ENCODE measurements at regions not wholly inside any gene's neighbourhood (a gene's known extent, or its start where the extent isn't known, plus 50 kb on each side); places are given as distances from the start of the nearest gene placed in this dataset.

DNA sequence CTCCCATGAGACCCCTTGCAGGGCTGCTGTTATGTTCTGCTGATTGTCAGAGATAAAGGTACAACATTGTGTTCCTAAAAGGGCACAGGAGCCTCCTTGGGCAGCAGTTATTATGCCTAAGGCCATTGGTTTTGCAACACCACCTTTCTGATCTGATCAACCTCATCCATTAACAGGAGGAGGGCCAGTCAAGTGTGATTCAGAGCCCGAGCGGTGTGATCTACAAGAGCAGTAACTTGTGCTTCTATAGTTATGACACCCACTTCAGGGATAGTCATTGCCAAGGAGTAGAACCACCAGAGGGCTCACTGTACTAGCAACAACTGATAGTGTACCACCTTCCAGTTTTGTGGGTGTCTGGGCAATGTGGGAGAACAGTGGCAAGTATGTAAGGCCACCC is 1457.9 kb upstream of the CADM2 start:
- no peak overlapping the region for H3K4me3 ChIP-seq (ENCODE audit: low read depth, low read length, poor library complexity, severe bottlenecking)
- no peaks in the 10 kb centered on the region for H3F3A ChIP-seq (ENCODE audit: insufficient read depth, low read length)
- no peak overlapping the region for H3K9ac ChIP-seq (ENCODE audit: low read length)
- H4K20me1 ChIP-seq (ENCODE audit: insufficient read depth, low read length), result no peaks in the 10 kb centered on the region
- H3K79me2 ChIP-seq (ENCODE audit: insufficient read depth, low read length), result no peaks in the 10 kb centered on the region
- TF ChIP-seq CTCF (IDR thresholded peaks at IDR 0.05; ENCODE audit: low read length) (no peak), EZH2 (IDR thresholded peaks at IDR 0.05; ENCODE audit: borderline replicate concordance, low read length) (no peak)
- peaks cover 5% of the 10 kb centered on the region; the same call in 1 of the 2 replicates for H3K9me3 ChIP-seq (ENCODE audit: low read length)
- no peak overlapping the region for H3K27ac ChIP-seq (ENCODE audit: low read depth, low read length, poor library complexity, severe bottlenecking)
- no peaks in the 10 kb centered on the region for H3K36me3 ChIP-seq (ENCODE audit: insufficient read depth, low read length)
- H3K4me2 ChIP-seq (ENCODE audit: low read length), result no peak overlapping the region
- no peaks in the 10 kb centered on the region for H3K27me3 ChIP-seq (ENCODE audit: insufficient read depth, low read length)
- H3K9me2 ChIP-seq (ENCODE audit: low read depth, low read length), result no peaks in the 10 kb centered on the region
- H3K4me1 ChIP-seq (ENCODE audit: insufficient read depth, low read length, severe bottlenecking), result no peaks in the 10 kb centered on the region
- no peak overlapping the region for H2AFZ ChIP-seq (ENCODE audit: low read length)

DNA sequence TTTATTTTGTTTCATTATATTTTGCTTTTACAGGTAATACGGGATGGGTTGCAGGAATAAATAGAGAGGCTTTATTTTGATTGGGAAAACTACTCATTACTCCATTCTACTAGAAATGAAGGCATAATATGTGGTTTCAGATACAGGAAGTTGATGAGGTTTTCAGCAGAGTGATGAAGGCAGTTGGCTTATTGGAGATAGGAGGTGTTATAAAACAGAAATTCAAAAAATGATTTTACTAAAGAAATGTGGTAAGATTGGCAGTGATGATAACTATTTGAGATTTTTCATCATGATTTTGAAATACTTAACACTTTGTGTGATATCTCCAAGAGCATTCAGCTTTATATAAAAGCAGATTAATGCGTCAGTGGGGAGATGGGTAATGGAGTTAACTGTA is 1445.7 kb upstream of the CADM2 start:
- Histone ChIP-seq H3K9me3 (ENCODE audit: low read length) (no peaks in the 10 kb centered on the region), H4K20me1 (ENCODE audit: insufficient read depth, low read length) (no peaks in the 10 kb centered on the region), H3F3A (ENCODE audit: insufficient read depth, low read length) (no peaks in the 10 kb centered on the region), H3K27me3 (ENCODE audit: insufficient read depth, low read length) (no peaks in the 10 kb centered on the region), H3K4me3 (ENCODE audit: low read depth, low read length, poor library complexity, severe bottlenecking) (no peak overlapping the region), H3K27ac (ENCODE audit: low read depth, low read length, poor library complexity, severe bottlenecking) (no peak overlapping the region), H3K79me2 (ENCODE audit: insufficient read depth, low read length) (no peaks in the 10 kb centered on the region), H3K36me3 (ENCODE audit: insufficient read depth, low read length) (no peaks in the 10 kb centered on the region), H3K4me2 (ENCODE audit: low read length) (no peak overlapping the region), H3K4me1 (ENCODE audit: insufficient read depth, low read length, severe bottlenecking) (peaks cover 4% of the 10 kb centered on the region), H3K9me2 (ENCODE audit: low read depth, low read length) (no peaks in the 10 kb centered on the region), H2AFZ (ENCODE audit: low read length) (peak overlapping the region; percentile 32; the same call in 1 of the 2 replicates), H3K9ac (ENCODE audit: low read length) (no peak overlapping the region)
- no peak for TF ChIP-seq CTCF (IDR thresholded peaks at IDR 0.05; ENCODE audit: low read length)
- TF ChIP-seq EZH2 (IDR thresholded peaks at IDR 0.05; ENCODE audit: borderline replicate concordance, low read length), result no peak

DNA sequence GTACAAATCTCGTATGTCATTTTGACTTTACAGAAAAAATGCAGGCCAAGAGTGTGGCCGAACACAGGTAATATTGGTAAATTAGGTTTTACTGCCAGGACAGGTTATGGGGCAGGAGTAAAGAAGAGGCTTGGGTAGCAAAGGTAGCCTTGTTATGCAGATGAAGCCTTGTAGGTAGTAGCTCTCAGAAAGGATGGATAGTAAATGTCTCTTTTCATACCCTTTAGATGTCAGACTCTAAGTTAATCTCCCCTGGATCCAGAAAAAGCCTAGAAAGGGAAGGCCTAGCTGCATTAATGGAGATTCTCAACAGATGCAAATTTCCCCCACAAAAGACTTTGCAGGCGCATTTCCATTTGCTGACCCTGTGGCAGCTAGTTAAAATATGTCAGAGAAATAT is 1445.1 kb upstream of the CADM2 start:
- Histone ChIP-seq H3K9me2 (ENCODE audit: low read depth, low read length) (no peaks in the 10 kb centered on the region), H3K4me2 (ENCODE audit: low read length) (no peak overlapping the region), H3K36me3 (ENCODE audit: insufficient read depth, low read length) (no peaks in the 10 kb centered on the region), H3K4me3 (ENCODE audit: low read depth, low read length, poor library complexity, severe bottlenecking) (no peak overlapping the region), H3K4me1 (ENCODE audit: insufficient read depth, low read length, severe bottlenecking) (peaks cover 4% of the 10 kb centered on the region), H3K27me3 (ENCODE audit: insufficient read depth, low read length) (no peaks in the 10 kb centered on the region), H3K79me2 (ENCODE audit: insufficient read depth, low read length) (no peaks in the 10 kb centered on the region), H3K27ac (ENCODE audit: low read depth, low read length, poor library complexity, severe bottlenecking) (no peak overlapping the region), H4K20me1 (ENCODE audit: insufficient read depth, low read length) (no peaks in the 10 kb centered on the region), H3F3A (ENCODE audit: insufficient read depth, low read length) (no peaks in the 10 kb centered on the region), H2AFZ (ENCODE audit: low read length) (peak overlapping the region; percentile 32; the same call in 1 of the 2 replicates), H3K9ac (ENCODE audit: low read length) (no peak overlapping the region), H3K9me3 (ENCODE audit: low read length) (no peaks in the 10 kb centered on the region)
- no peak for TF ChIP-seq EZH2 (IDR thresholded peaks at IDR 0.05; ENCODE audit: borderline replicate concordance, low read length)
- TF ChIP-seq CTCF (IDR thresholded peaks at IDR 0.05; ENCODE audit: low read length), result no peak

All from OCI-LY1 (cell line).